K562 (cell line): ENCODE measurements at regions not wholly inside any gene's neighbourhood (a gene's known extent, or its start where the extent isn't known, plus 50 kb on each side); places are given as distances from the start of the nearest gene placed in this dataset.

Source experiments
- ARNT ChIP-seq, 2 experiments: fragments of 450-650 bp; IDR thresholded peaks; 2 replicates each; pipeline ENCODE4 v1.6.1; 2016; ENCODE audit warnings: mild to moderate bottlenecking in 1 of 2
- BMI1 ChIP-seq: fragments of 150-350 bp; IDR thresholded peaks from 2 replicates; pipeline ENCODE4 v1.6.1; 2014; ENCODE audit warnings: low read length
- FOXA1 ChIP-seq: fragments of 450-650 bp; IDR thresholded peaks from 2 replicates; pipeline ENCODE4 v1.6.1; 2016; ENCODE audit warnings: mild to moderate bottlenecking, borderline replicate concordance
- GABPB2 ChIP-seq: fragments of 250-450 bp; sonication (Bioruptor Pico); conservative IDR thresholded peaks from 2 replicates; pipeline ENCODE4 v1.5.1; 2021; ENCODE audit warnings: mild to moderate bottlenecking
- HNRNPLL ChIP-seq: fragments of 200-400 bp; formaldehyde crosslinking; IDR thresholded peaks from 2 replicates; pipeline ENCODE4 v1.6.1; 2017; ENCODE audit warnings: low read length, low read depth, mild to moderate bottlenecking; ENCODE audit not compliant: poor library complexity, severe bottlenecking
- KLF6 ChIP-seq: fragments of 250-450 bp; sonication (Bioruptor Pico); IDR thresholded peaks from 2 replicates; pipeline ENCODE4 v1.4.0; 2020; ENCODE audit warnings: mild to moderate bottlenecking, moderate library complexity, borderline replicate concordance
- MEIS2 ChIP-seq: fragments of 450-650 bp; IDR thresholded peaks from 2 replicates; pipeline ENCODE4 v1.6.1; 2014; ENCODE audit warnings: mild to moderate bottlenecking; ENCODE audit not compliant: partially characterized antibody
- MTF1 ChIP-seq: fragments of 250-450 bp; sonication (Bioruptor Pico); IDR thresholded peaks from 2 replicates; pipeline ENCODE4 v1.9.0; 2021; ENCODE audit warnings: moderate library complexity, mild to moderate bottlenecking, inconsistent platforms, borderline replicate concordance
- PTTG1 ChIP-seq: fragments of 450-650 bp; IDR thresholded peaks from 2 replicates; pipeline ENCODE4 v1.6.1; 2016; ENCODE audit warnings: low read depth, mild to moderate bottlenecking, missing genetic modification characterization, missing compliant biosample characterization
- RBBP5 ChIP-seq: fragments of 200-600 bp; sonication (generic); IDR thresholded peaks from 2 replicates; pipeline ENCODE4 v1.6.1; 2012; ENCODE audit warnings: borderline replicate concordance, mild to moderate bottlenecking, low read length, control low read depth, inconsistent platforms; ENCODE audit not compliant: insufficient read depth, poor library complexity, severe bottlenecking
- RBM22 ChIP-seq: fragments of 200-400 bp; formaldehyde crosslinking; IDR thresholded peaks from 2 replicates; pipeline ENCODE4 v1.6.1; 2018; ENCODE audit warnings: low read length, low read depth; ENCODE audit not compliant: poor library complexity, severe bottlenecking
- SMARCA4 ChIP-seq: fragments of 450-650 bp; IDR thresholded peaks from 2 replicates; pipeline ENCODE4 v1.6.1; 2016
- XRCC4 ChIP-seq: IDR thresholded peaks from one replicate; pipeline ENCODE4 v1.6.1; 2011; ENCODE audit not compliant: insufficient read depth, insufficient read length; ENCODE audit errors: extremely low read depth
- ZBTB17 ChIP-seq: fragments of 450-650 bp; formaldehyde crosslinking; IDR thresholded peaks from 2 replicates; pipeline ENCODE4 v1.4.0; 2020; ENCODE audit warnings: mild to moderate bottlenecking
- ZC3H8 ChIP-seq: fragments of 450-650 bp; IDR thresholded peaks from 2 replicates; pipeline ENCODE4 v1.6.1; 2017
- ZNF12 ChIP-seq: sonication (generic); formaldehyde crosslinking; IDR thresholded peaks from 2 replicates; pipeline ENCODE4 v1.4.0; 2020; ENCODE audit warnings: mild to moderate bottlenecking, missing genetic modification reagents
- ZNF134 ChIP-seq: fragments of 250-450 bp; sonication (Bioruptor Pico); conservative IDR thresholded peaks from 2 replicates; pipeline ENCODE4 v1.4.0; 2020
- TF ChIP-seq, protein P1 (sequence below): sonication (generic); formaldehyde crosslinking; IDR thresholded peaks from 2 replicates; pipeline ENCODE4 v1.8.0; 2023; ENCODE audit warnings: mild to moderate bottlenecking, missing genetic modification reagents
- TF ChIP-seq, protein P2 (sequence below): fragments of 250-450 bp; sonication (Bioruptor Pico); IDR thresholded peaks from 2 replicates; pipeline ENCODE4 v1.8.0; 2022; ENCODE audit warnings: inconsistent platforms, mild to moderate bottlenecking, moderate library complexity, borderline replicate concordance
- TF ChIP-seq, protein P3 (sequence below): fragments of 450-650 bp; IDR thresholded peaks from 2 replicates; pipeline ENCODE4 v1.6.1; 2016; ENCODE audit warnings: missing biosample characterization, missing genetic modification characterization
- TF ChIP-seq, protein P4 (sequence below): fragments of 450-650 bp; formaldehyde crosslinking; IDR thresholded peaks from 2 replicates; pipeline ENCODE4 v1.4.0; 2022; ENCODE audit warnings: missing genetic modification characterization
- TF ChIP-seq, protein P5 (sequence below): fragments of 450-650 bp; formaldehyde crosslinking; conservative IDR thresholded peaks from 2 replicates; pipeline ENCODE4 v1.4.0; 2022; ENCODE audit warnings: mild to moderate bottlenecking, missing genetic modification characterization

DNA sequence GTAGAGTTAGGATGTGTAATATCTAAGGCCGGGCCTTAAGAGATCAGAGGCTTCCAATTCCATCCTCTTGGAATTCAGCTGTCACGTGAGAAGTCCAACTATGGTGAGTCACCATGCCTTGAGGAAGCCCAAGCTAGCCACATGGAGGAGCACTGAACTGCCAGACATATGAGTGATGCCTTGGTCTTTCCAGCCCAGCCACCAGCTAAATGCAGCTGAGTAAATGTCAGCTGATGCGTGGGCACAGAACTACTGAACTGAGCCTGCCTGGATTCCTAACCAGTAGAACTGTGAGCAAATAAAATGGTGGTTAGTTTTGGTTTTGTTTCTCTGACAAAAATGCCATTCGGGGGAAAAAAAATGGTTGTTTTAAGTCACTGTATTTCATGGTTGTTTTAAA lies 153.7 kb upstream of the SERTAD2 start (continued):
- TF ChIP-seq, protein P1, sequence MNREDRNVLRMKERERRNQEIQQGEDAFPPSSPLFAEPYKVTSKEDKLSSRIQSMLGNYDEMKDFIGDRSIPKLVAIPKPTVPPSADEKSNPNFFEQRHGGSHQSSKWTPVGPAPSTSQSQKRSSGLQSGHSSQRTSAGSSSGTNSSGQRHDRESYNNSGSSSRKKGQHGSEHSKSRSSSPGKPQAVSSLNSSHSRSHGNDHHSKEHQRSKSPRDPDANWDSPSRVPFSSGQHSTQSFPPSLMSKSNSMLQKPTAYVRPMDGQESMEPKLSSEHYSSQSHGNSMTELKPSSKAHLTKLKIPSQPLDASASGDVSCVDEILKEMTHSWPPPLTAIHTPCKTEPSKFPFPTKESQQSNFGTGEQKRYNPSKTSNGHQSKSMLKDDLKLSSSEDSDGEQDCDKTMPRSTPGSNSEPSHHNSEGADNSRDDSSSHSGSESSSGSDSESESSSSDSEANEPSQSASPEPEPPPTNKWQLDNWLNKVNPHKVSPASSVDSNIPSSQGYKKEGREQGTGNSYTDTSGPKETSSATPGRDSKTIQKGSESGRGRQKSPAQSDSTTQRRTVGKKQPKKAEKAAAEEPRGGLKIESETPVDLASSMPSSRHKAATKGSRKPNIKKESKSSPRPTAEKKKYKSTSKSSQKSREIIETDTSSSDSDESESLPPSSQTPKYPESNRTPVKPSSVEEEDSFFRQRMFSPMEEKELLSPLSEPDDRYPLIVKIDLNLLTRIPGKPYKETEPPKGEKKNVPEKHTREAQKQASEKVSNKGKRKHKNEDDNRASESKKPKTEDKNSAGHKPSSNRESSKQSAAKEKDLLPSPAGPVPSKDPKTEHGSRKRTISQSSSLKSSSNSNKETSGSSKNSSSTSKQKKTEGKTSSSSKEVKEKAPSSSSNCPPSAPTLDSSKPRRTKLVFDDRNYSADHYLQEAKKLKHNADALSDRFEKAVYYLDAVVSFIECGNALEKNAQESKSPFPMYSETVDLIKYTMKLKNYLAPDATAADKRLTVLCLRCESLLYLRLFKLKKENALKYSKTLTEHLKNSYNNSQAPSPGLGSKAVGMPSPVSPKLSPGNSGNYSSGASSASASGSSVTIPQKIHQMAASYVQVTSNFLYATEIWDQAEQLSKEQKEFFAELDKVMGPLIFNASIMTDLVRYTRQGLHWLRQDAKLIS (CRISPR knock-in tag) = no peak
- TF ChIP-seq MEIS2 (peak; percentile 66), XRCC4 (no peak), ZBTB17 (no peak), SMARCA4 (peak; percentile 29; the same call in 1 of the 2 replicates), ZNF12 (no peak), ZC3H8 (no peak), BMI1 (no peak), PTTG1 (tag) (no peak), ZNF134 (CRISPR knock-in tag) (no peak), GABPB2 (CRISPR knock-in tag) (no peak), HNRNPLL (no peak), KLF6 (CRISPR knock-in tag) (no peak), RBM22 (no peak), FOXA1 (no peak), MTF1 (CRISPR knock-in tag) (no peak), ARNT (IDR thresholded peaks at IDR 0.05) (no peak), RBBP5 (no peak)
- TF ChIP-seq, protein P2, sequence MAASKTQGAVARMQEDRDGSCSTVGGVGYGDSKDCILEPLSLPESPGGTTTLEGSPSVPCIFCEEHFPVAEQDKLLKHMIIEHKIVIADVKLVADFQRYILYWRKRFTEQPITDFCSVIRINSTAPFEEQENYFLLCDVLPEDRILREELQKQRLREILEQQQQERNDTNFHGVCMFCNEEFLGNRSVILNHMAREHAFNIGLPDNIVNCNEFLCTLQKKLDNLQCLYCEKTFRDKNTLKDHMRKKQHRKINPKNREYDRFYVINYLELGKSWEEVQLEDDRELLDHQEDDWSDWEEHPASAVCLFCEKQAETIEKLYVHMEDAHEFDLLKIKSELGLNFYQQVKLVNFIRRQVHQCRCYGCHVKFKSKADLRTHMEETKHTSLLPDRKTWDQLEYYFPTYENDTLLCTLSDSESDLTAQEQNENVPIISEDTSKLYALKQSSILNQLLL (CRISPR knock-in tag) = no peak
- TF ChIP-seq, protein P3, sequence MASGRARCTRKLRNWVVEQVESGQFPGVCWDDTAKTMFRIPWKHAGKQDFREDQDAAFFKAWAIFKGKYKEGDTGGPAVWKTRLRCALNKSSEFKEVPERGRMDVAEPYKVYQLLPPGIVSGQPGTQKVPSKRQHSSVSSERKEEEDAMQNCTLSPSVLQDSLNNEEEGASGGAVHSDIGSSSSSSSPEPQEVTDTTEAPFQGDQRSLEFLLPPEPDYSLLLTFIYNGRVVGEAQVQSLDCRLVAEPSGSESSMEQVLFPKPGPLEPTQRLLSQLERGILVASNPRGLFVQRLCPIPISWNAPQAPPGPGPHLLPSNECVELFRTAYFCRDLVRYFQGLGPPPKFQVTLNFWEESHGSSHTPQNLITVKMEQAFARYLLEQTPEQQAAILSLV (tag) = no peak
- TF ChIP-seq, protein P4, sequence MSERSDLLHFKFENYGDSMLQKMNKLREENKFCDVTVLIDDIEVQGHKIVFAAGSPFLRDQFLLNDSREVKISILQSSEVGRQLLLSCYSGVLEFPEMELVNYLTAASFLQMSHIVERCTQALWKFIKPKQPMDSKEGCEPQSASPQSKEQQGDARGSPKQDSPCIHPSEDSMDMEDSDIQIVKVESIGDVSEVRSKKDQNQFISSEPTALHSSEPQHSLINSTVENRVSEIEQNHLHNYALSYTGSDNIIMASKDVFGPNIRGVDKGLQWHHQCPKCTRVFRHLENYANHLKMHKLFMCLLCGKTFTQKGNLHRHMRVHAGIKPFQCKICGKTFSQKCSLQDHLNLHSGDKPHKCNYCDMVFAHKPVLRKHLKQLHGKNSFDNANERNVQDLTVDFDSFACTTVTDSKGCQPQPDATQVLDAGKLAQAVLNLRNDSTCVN (CRISPR knock-in tag) = no peak
- TF ChIP-seq, protein P5, sequence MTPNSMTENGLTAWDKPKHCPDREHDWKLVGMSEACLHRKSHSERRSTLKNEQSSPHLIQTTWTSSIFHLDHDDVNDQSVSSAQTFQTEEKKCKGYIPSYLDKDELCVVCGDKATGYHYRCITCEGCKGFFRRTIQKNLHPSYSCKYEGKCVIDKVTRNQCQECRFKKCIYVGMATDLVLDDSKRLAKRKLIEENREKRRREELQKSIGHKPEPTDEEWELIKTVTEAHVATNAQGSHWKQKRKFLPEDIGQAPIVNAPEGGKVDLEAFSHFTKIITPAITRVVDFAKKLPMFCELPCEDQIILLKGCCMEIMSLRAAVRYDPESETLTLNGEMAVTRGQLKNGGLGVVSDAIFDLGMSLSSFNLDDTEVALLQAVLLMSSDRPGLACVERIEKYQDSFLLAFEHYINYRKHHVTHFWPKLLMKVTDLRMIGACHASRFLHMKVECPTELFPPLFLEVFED (CRISPR knock-in tag) = no peak
